GM19452 (cell line): ENCODE measurements at regions not wholly inside any gene's neighbourhood (a gene's known extent, or its start where the extent isn't known, plus 50 kb on each side); places are given as distances from the start of the nearest gene placed in this dataset.
"Not testable (repeated sequence)": the region's sequence is repeated elsewhere in the genome, so short reads cannot be mapped to it uniquely, and the experiment has no call there.

Experiments
- ATAC-seq: cut with Tn5 transposase; IDR thresholded peaks from one replicate; pipeline ENCODE4 v1.9.1; 2021; ENCODE audit not compliant: unreplicated experiment

DNA sequence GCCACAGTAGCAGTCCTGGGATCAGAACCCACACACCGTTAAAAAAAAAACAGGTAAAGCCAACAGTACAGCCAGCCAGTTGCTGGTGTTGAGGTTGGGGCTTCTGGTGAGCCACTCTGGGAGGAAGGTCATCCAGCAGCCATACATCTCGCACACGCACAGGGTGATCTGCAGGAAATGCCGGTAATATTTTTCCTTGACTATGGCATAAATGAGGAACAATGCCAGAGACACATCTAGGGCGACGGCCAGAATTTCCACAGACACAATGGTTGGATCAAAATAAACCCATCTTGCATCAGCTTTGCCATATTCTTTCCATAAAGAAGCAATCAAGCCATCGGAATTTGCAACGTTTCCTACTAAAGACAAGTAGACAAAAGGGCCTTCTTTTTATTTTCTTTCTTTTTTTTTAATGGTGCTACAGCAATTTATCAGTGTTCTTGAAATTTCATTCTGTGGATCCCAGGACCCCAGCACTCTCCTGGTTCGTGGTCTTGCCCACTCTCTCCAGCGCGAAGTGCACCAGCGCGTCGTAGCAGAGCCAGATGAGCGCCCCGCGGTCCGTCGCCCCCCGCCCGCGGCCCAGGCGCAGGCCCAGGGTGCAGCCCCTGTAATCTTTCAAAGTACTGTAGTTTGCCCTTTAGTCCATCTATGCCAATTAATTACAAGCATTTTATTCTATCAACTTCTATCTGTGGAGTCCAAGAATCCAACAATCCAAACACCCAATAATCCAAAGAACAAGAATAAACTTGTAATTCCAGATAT is 861.0 kb downstream of the CDH11 start:
- ATAC-seq: not testable (repeated sequence)

- ATAC-seq: no peak
These were observed 867.2 kb downstream of the CDH11 start for GRCh38 chr16:64254443-64255367.

DNA sequence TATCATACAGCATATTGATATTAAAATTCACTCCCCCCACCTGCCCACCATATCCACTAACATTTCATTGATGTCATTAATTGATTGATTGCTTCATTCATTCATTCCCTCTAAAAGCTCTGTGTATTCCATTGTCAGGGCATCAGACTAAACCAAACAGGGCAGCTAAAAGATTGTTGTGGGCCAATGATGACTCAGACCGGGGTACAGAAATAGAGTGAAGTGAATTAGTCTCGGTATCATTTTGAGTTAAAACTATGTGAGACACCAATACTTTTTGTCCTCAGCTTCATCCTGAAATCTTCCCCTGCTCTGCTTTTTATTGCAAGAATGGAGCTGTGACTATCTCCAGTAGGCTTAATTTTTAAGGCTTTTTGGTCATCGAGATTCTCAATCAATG is 868.3 kb downstream of the CDH11 start:
- no peak for ATAC-seq

DNA sequence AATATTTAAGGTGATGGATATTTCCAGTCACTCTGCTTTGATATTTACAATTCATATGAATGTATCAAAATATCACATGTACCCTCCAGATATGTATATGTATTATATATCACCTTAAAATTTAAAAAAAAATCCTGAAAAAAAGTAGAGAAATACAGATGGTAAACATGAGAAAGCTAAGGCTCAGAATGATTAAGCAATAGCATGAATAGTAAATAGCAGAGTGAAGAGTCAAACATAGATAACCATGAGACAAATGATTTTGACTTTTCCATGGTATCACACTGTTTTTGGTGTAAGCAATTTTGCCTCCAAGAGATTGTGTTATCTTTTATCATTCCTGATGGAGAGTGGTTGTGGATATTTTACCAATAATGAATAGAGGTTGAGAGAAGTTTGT is 868.8 kb downstream of the CDH11 start:
- ATAC-seq: no peak

GRCh38 chr16:64251742-64252141 is 870.1 kb downstream of the CDH11 start:
- ATAC-seq: no peak

DNA sequence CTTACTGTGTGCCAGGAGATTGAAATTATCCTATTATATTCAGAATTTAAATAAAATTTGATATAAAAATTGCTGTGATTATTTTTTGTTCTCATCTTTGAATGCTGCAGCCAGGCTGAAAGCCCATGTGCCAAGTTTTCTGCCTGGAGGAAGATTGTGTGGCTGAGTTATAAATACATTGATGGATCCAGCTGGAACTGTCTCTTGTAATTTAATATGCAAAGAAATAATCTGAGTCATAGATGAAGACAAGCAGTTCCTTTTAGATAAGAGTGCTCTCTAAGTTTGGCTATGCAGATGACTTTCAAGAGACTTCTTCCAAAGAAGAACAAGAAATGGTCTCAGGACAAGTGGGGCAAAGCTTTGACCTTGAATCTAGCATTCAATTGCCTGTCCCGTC is 871.0 kb downstream of the CDH11 start:
- ATAC-seq: no peak

- ATAC-seq: no peak
These were observed 879.4 kb downstream of the CDH11 start for GRCh38 chr16:64242492-64242891.

GRCh38 chr16:64240586-64240985 is 881.3 kb downstream of the CDH11 start:
- no peak for ATAC-seq

DNA sequence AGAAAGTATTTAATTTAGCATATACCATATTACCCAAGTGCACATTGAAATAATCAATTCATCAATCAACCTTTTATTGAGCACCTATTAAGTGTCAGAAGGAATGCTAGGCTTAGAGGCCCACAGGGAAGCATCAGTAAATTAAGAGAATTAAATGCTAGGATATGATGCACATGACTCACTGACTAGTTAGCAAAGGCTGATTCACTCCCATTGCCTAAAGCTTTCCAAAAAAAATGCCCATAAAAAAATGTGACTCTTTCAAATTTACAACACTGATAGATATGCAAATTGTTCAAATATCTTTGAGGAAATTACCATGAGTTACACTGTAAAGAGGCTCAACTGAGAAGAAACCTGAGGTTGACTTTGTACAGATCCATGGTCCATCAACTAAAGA is 883.3 kb downstream of the CDH11 start:
- ATAC-seq: no peak

- ATAC-seq: no peak
These were observed 885.5 kb downstream of the CDH11 start for GRCh38 chr16:64236316-64236715.

DNA sequence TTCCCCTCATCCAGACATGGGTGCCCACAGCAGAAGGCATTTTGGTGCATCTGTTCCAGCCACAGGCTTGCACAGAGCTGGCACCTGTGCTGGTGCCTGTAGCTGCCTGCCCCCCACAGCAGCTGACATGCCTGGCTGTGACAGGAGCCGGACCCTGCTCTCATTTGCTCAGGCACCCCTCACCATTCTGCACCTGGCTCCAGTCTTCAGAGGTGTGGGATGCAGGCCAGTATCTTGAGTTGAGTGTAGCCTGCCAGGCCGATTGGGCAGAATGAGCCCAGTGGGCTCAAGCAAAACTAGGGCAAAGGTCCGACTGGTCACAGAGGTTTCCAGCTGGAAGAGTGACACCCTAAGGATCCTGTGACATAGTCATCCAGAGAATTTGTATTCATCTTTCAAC is 887.7 kb downstream of the CDH11 start:
- ATAC-seq: no peak

- no peak for ATAC-seq
These were observed 896.2 kb downstream of the CDH11 start for GRCh38 chr16:64225696-64226095.

- no peak for ATAC-seq
These were observed 896.8 kb downstream of the CDH11 start for GRCh38 chr16:64225036-64225435.

GRCh38 chr16:64217789-64218535 is 903.9 kb downstream of the CDH11 start:
- no peak for ATAC-seq

DNA sequence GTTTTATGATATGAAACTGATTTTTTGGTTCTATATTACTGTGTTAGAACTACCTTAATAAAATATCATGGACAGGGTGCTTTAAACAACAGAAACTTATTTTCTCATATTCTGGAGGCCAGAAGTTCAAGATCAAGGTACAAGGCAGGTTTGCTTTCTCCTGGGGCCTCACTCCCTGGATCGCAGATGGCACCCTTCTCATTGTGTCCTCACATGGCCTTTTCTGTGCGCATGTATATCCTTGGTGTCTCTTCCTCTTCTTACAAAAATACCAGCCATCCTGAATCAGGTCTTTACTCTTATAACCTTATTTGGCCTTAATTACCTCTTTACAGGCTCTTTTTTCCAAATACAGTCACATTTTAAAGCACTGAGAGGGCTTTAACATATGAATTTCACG is 906.1 kb downstream of the CDH11 start:
- ATAC-seq: no peak

GRCh38 chr16:64211331-64211730 is 910.5 kb downstream of the CDH11 start:
- ATAC-seq: no peak

- no peak for ATAC-seq
These were observed 915.0 kb downstream of the CDH11 start for GRCh38 chr16:64206862-64207261.

DNA sequence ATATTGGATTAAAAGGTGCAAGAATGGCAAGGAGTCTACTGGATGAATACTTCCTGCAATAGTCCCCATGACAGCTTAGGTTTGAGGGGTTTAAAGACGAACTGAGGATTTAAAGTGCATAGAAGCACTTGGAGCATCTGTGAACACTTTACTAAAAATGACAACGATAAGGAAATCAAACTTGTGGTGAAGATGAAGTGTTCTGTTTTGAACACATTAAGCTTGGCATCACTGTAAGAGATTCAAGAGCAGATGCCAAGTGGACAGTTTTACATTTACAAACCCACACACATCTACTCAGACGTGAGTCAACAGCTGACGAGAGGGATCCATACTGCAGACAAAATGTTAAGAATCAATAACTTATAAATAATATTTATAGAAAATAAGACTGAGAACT is 918.7 kb downstream of the CDH11 start:
- ATAC-seq: no peak

- no peak for ATAC-seq
These were observed 919.3 kb downstream of the CDH11 start for GRCh38 chr16:64202571-64202970.

DNA sequence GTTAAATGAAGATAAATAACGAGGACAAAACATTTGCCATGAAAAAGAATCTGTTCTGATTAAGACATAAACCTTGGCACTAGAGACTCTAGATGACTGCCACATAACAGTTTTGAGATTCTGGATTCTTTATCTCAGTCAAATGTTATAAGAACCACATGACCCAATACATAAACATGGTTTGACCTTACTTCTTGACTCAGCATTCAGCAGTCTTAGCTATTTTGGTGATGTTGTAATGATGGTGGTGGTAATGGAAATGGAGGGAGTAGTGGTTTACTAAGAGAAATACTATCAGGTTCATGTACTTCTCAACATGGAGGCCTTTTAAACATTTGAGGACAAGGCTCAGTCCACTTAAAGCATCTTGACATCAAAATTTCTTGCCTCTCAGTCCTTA is 925.4 kb downstream of the CDH11 start:
- no peak for ATAC-seq

DNA sequence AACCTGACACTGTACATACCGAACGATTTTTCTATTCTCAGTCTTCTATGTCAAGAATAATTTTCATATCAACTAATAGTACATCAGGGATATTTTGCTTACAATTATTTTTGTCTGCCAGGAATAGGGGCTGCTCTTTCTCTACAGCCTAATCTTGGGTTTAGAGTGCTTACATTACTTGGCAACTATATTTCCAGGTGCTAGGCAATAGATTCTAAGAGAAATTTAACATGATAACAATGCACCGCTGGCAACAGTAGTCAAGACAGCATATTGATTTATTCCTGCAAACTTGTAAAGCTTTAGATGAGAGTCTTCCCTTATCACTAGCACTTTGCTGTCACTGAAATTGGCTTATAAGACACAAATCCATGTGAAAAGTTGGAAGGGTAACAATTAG is 935.9 kb downstream of the CDH11 start:
- ATAC-seq: no peak
